IMR-90 (cell line): ENCODE measurements at regions not wholly inside any gene's neighbourhood (a gene's known extent, or its start where the extent isn't known, plus 50 kb on each side); places are given as distances from the start of the nearest gene placed in this dataset.

Experiments used
- ATAC-seq: fragments of 200-7000 bp; cut with Tn5 transposase; 2 replicates; pipeline ENCODE4 v1.9.1; 2020; ENCODE audit warnings: low read depth, mild to moderate bottlenecking, moderate library complexity
- BruUV-seq: library from RNA; stranded (reverse); fragments of 400-500 nt; replicated peaks from 2 replicates; lab custom pipeline; 2021; lab: Mats Ljungman, UMichigan
- CTCF ChIA-PET: fragments of 300-600 bp; formaldehyde crosslinking; extraction: SDS; loops from one replicate; lab custom pipeline; 2021; ENCODE audit warnings: antibody characterized with exemption; lab: Yijun Ruan, JAX
- POLR2A ChIA-PET: fragments of 300-600 bp; sonication (Branson Sonifier 250); formaldehyde crosslinking; loops from one replicate; lab custom pipeline; 2022; ENCODE audit warnings: antibody characterized with exemption; ENCODE audit not compliant: unreplicated experiment; lab: Charles Lee
- DNase-seq: peaks from one replicate; pipeline ENCODE4 v3.0.0; 2013
- H2AFZ ChIP-seq: replicated peaks from 2 replicates; pipeline ENCODE3; 2013; ENCODE audit warnings: low read length, mild to moderate bottlenecking; ENCODE audit not compliant: poor library complexity
- H2AK5ac ChIP-seq: 2 replicates; pipeline ENCODE4 v1.6.1; 2013; ENCODE audit warnings: low read depth, low read length, inconsistent platforms
- H2AK9ac ChIP-seq: replicated peaks from 2 replicates; pipeline ENCODE3; 2013; ENCODE audit warnings: mild to moderate bottlenecking, low read depth, low read length, moderate library complexity; ENCODE audit not compliant: poor library complexity
- H2BK120ac ChIP-seq: 2 replicates; pipeline ENCODE4 v1.6.1; 2013; ENCODE audit warnings: low read depth, low read length, inconsistent platforms
- H2BK15ac ChIP-seq: 3 replicates; pipeline ENCODE4 v1.6.1; 2013; ENCODE audit warnings: low read depth, low read length, inconsistent platforms
- H2BK20ac ChIP-seq: 2 replicates; pipeline ENCODE4 v1.6.1; 2013; ENCODE audit warnings: low read depth, mild to moderate bottlenecking, inconsistent platforms, low read length, moderate library complexity
- H2BK5ac ChIP-seq: 2 replicates; pipeline ENCODE4 v1.6.1; 2013; ENCODE audit warnings: mild to moderate bottlenecking, low read depth, low read length, inconsistent platforms; ENCODE audit not compliant: poor library complexity, severe bottlenecking
- H3K14ac ChIP-seq: replicated peaks from 2 replicates; pipeline ENCODE4 v1.6.1; 2013; ENCODE audit warnings: low read depth, low read length, inconsistent platforms
- H3K18ac ChIP-seq: 2 replicates; pipeline ENCODE4 v1.6.1; 2013; ENCODE audit warnings: low read depth, low read length, control low read depth
- H3K23ac ChIP-seq: 2 replicates; pipeline ENCODE4 v1.6.1; 2013; ENCODE audit warnings: low read depth, low read length, inconsistent platforms
- H3K27ac ChIP-seq: 2 replicates; pipeline ENCODE4 v1.5.1; 2013; ENCODE audit warnings: mild to moderate bottlenecking, control low read depth, low read length; ENCODE audit not compliant: insufficient read depth
- H3K27me3 ChIP-seq: 2 replicates; pipeline ENCODE4 v1.6.1; 2013; ENCODE audit warnings: low read length; ENCODE audit not compliant: control insufficient read depth, insufficient read depth
- H3K36me3 ChIP-seq: 2 replicates; pipeline ENCODE4 v1.6.1; 2013; ENCODE audit warnings: low read length, mixed read lengths; ENCODE audit not compliant: control insufficient read depth, insufficient read depth
- H3K4ac ChIP-seq: 2 replicates; pipeline ENCODE4 v1.6.1; 2013; ENCODE audit warnings: low read depth, low read length, inconsistent platforms
- H3K4me1 ChIP-seq: 2 replicates; pipeline ENCODE4 v1.6.1; 2013; ENCODE audit warnings: low read length, mixed read lengths; ENCODE audit not compliant: control insufficient read depth, insufficient read depth
- H3K4me2 ChIP-seq: 2 replicates; pipeline ENCODE4 v1.6.1; 2013; ENCODE audit warnings: low read depth, mild to moderate bottlenecking, control low read depth, low read length, moderate library complexity
- H3K4me3 ChIP-seq: 2 replicates; pipeline ENCODE4 v1.5.1; 2013; ENCODE audit warnings: low read depth, mild to moderate bottlenecking, control low read depth, low read length, moderate library complexity; ENCODE audit not compliant: insufficient read depth
- H3K56ac ChIP-seq: 2 replicates; pipeline ENCODE4 v1.6.1; 2013; ENCODE audit warnings: low read length, inconsistent platforms; ENCODE audit not compliant: insufficient read depth; ENCODE audit errors: extremely low read depth
- H3K79me1 ChIP-seq, 2 experiments: 2 replicates each; pipeline ENCODE4 v1.6.1; 2013; ENCODE audit warnings: low read length in 2 of 2, inconsistent platforms in 1 of 2, low read depth in 1 of 2
- H3K9ac ChIP-seq: 2 replicates; pipeline ENCODE4 v1.6.1; 2013; ENCODE audit warnings: low read depth, low read length, control low read depth
- H3K9me1 ChIP-seq: 2 replicates; pipeline ENCODE4 v1.6.1; 2013; ENCODE audit warnings: low read length, inconsistent platforms; ENCODE audit not compliant: insufficient read depth
- H3K9me3 ChIP-seq: 2 replicates; pipeline ENCODE4 v1.6.1; 2013; ENCODE audit warnings: low read length; ENCODE audit not compliant: control insufficient read depth, insufficient read depth
- H4K20me1 ChIP-seq: 2 replicates; pipeline ENCODE4 v1.6.1; 2013; ENCODE audit warnings: low read length, inconsistent platforms; ENCODE audit not compliant: insufficient read depth
- H4K5ac ChIP-seq: 2 replicates; pipeline ENCODE4 v1.6.1; 2013; ENCODE audit warnings: mild to moderate bottlenecking, low read depth, low read length, control low read depth
- H4K8ac ChIP-seq, 2 experiments: 2 replicates each; pipeline ENCODE4 v1.6.1; 2013; ENCODE audit warnings: low read depth in 2 of 2, low read length in 2 of 2, control low read depth in 1 of 2, inconsistent platforms in 1 of 2
- H4K91ac ChIP-seq: 2 replicates; pipeline ENCODE4 v1.6.1; 2013; ENCODE audit warnings: low read depth, low read length, inconsistent platforms; ENCODE audit not compliant: insufficient read depth
- POLR2A ChIP-seq: IDR thresholded peaks from 2 replicates; pipeline ENCODE4 v1.6.1; 2012; ENCODE audit warnings: mild to moderate bottlenecking, low read depth, low read length
- RAD21 ChIP-seq: IDR thresholded peaks from 2 replicates; pipeline ENCODE4 v1.6.1; 2012; ENCODE audit warnings: low read length, improper control_type of control experiment
- RCOR1 ChIP-seq: IDR thresholded peaks from 2 replicates; pipeline ENCODE4 v1.6.1; 2012; ENCODE audit warnings: mild to moderate bottlenecking, low read length, improper control_type of control experiment; ENCODE audit not compliant: insufficient replicate concordance
- RFX5 ChIP-seq: IDR thresholded peaks from 2 replicates; pipeline ENCODE4 v1.8.0; 2012; ENCODE audit warnings: low read depth, mild to moderate bottlenecking, low read length, moderate library complexity
- WGBS, 2 experiments: methylation state at CpG; one replicate each; pipeline versions ENCODE4 v1.1.5 to v1.1.7; 2013; ENCODE audit warnings: missing lambda C conversion rate in 2 of 2; ENCODE audit not compliant: insufficient read length in 1 of 2; ENCODE audit errors: extremely low coverage in 2 of 2; 5-methylcytosine and 5-hydroxymethylcytosine counted together
- dilution Hi-C: fragments of 300-500 bp; cut with HindIII; formaldehyde crosslinking; loops from one replicate; pipeline ENCODE4 v1.14.3; 2018; ENCODE audit warnings: low sequenced_read_pairs; ENCODE audit not compliant: unreplicated experiment
- in situ Hi-C: fragments of 300-500 bp; cut with MboI; formaldehyde crosslinking; loops from 3 replicates; pipeline ENCODE4 v1.14.3; 2019; ENCODE audit warnings: low sequenced_read_pairs, inconsistent platforms, mixed read lengths
- intact Hi-C: fragments of 100-400 bp; cut with micrococcal nuclease; formaldehyde crosslinking; loops from 2 replicates; pipeline ENCODE4 v1.10.0; 2022

DNA sequence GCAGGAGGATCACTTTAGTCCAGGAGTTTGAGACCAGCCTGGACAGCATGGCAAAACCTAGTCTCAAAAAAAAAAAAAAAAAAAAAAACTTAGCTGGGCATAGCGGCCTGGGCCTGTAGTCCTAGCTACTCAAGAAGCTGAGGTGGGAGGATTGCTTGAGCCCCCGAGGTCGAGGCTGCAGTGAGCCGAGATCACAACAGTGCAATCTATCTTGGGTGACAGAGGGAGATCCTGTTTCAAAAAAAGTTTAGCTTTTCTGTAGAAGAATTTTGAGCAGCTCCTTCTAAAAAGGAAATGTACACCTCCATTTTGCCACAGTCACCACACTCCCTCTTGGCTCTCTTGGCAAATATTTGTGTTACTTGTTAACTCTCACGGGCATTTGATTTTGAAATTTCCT, 505.8 kb downstream of the DOK5 start:
- ChIA-PET POLR2A (no interaction called here), CTCF (interaction anchor here (0.6 kb wide), 2 partner anchors 666 to 1102 kb away, joined by 3 to 4 read pairs; no protein-coding TSS in a partner anchor)
- Histone ChIP-seq H3K27me3 (no peaks in the 10 kb centered on the region), H2BK120ac (no peak overlapping the region), H2BK20ac (no peak overlapping the region), H2AK9ac (no peak overlapping the region), H3K4ac (no peak overlapping the region), H3K9me1 (no peaks in the 10 kb centered on the region), H3K36me3 (no peaks in the 10 kb centered on the region), H3K79me1 (no peaks in the 10 kb centered on the region), H4K5ac (no peak overlapping the region), H4K8ac (no peak overlapping the region), H3K9me3 (peaks cover 11% of the 10 kb centered on the region), H3K56ac (no peak overlapping the region), H3K23ac (no peak overlapping the region), H2AK5ac (no peak overlapping the region), H3K4me3 (no peak overlapping the region), H3K9ac (no peak overlapping the region), H2BK15ac (no peak overlapping the region), H2AFZ (no peak overlapping the region), H3K14ac (no peak overlapping the region), H2BK5ac (no peak overlapping the region), H4K20me1 (no peaks in the 10 kb centered on the region), H3K27ac (no peak overlapping the region), H3K4me1 (no peaks in the 10 kb centered on the region), H3K4me2 (no peak overlapping the region), H3K18ac (no peak overlapping the region), H4K91ac (no peak overlapping the region)
- no peak for TF ChIP-seq RFX5
- no peak for TF ChIP-seq POLR2A
- TF ChIP-seq RCOR1 = no peak
- TF ChIP-seq RAD21 = no peak
- ATAC-seq (no peak), DNase-seq (no peak)
- BruUV-seq = no TSS peak
- dilution Hi-C loops (no loop called here), in situ Hi-C loops (no loop called here), intact Hi-C loops (no loop called here)
- WGBS, 2 experiments = no CpG with 5 or more reads among the region's 5 CpGs
